ENCODE measurements at regions not wholly inside any gene's neighbourhood (a gene's known extent, or its start where the extent isn't known, plus 50 kb on each side); places are given as distances from the start of the nearest gene placed in this dataset.

GRCh38 chr10:117670116-117670904, 127.8 kb downstream of the EMX2 start:
- no peak for DNase-seq (ENCODE audit: low read depth in 2 of 2)

DNA sequence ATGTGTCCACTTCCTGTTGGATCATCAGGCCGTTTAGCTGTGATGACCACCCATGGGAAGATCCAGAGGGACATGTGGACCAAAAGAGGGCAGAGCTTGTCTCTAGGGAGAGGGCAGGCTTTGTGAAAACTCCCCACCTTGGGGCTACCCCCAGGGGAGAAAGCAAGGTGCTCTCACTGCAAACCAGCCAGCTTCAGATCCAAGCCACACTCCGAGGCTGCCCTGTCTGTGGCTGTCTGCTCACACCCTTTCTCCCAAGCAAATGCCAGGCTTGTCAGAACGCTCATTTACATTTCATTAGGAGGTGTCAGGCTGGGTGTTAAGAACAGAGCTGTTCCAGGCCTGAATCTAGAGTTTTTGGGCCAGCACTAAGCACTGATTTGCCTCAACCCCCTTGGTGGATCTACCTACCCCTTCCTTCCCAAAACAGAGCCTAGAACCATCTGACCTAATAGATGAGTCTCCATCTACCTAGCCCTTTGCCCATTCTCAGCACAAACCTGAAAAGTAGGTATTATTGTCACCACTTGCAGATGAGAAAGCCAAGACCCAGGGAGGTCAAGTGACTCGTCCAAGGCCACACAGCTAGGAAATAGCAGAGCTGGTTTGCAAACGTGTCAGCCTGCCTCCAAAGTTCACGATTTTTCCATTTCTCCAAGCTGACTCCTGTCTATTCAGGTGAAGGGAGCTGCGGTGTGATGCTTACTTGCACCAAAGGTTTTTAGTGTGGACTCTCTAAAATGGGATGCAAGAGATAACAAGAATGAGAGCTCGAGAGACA, 130.9 kb downstream of the EMX2 start:
- DNase-seq (ENCODE audit: low read depth in 2 of 2), result no peak

DNA sequence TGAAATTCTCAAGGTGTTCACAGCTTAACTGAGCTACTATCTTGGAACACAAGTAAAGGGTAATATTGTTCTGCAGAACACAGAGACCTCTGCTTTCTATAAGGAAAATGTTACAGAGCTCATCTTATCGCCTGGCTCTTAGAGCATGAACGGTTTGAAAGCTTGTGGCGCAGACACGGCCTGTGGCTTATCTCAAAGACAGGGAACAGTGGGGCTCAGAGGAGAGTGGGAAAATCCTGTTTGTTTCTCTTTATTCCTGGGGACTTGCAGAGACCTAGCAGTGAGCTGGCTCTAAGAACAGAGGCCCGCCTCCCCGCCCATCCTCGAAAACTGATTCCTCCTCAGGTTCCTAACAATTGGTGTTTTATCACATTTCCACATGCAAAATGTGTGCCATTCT, 131.7 kb downstream of the EMX2 start:
- no peak for DNase-seq (ENCODE audit: low read depth in 2 of 2)

- DNase-seq (ENCODE audit: low read depth in 2 of 2), result no peak
These were observed 132.1 kb downstream of the EMX2 start for GRCh38 chr10:117674646-117675045.

GRCh38 chr10:117675514-117676055, 133.0 kb downstream of the EMX2 start:
- DNase-seq (ENCODE audit: low read depth in 2 of 2), result no peak

GRCh38 chr10:117677239-117677638, 134.7 kb downstream of the EMX2 start:
- DNase-seq (ENCODE audit: low read depth in 2 of 2), result no peak

DNA sequence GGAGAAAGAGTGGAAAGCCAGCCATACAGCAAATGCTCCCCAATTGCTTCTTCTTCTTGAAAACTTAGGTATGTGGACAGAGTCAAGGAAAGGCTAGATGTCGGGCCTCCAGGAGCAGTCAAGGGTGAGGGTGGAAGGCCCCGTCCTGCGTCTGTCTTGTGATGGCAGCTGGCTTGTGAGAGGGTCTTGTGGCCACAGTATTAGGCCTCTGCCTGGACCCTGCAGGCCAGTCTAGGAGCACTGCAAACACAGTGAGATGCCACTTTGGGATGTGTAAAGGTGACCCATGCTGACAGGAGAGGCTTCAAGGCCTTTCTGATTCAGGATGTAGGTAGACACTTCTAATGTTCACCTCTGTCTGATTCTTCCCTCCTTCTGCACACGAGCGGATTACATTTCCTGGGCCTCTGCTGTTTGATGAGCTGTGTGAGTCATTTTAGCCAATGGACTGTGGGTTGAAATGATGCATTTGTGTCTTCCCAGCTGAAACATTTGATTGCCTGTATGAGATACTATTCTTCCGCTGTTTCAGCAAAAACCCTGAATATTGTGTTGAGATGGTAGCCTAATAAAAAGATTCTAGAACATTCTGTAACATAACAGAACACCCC, 135.4 kb downstream of the EMX2 start:
- no peak for DNase-seq (ENCODE audit: low read depth in 2 of 2)

DNA sequence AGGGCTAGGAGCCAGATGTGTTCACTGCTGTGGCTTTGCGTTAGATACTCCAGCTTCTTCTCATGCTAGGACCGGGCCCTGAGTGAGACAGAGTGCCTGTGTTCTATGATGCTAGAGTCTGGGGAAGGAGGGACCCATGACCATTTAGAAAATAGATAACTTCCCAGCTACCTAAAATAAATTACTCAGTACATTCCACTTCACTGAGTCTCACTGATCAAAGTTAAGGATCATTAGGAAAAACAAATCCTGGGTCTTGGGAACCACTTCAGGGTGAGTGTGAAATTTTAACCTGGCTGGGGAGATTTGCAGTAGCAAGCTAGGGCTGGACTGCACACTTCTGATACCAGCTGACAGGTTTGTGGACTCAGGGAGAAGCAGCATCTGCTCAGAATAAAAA, 138.1 kb downstream of the EMX2 start:
- no peak for DNase-seq (ENCODE audit: low read depth in 2 of 2)

DNA sequence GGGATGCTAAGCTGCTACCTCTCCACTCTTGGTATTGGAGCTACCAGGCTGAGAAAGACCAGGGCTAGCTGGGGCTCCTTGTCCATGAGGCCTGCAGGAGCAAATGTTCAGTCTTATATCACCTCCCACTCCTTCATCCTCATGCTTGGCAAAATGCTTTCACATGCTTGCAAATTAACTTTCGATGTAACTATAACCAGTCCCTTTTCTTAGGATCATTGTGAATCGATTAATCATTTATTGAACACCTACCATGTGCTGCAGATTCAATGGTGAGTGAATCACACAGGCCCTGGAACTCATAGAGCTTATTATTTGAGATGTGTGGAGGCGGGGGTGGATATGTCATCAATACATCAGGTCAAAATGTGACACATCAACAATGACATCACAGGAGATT, 138.6 kb downstream of the EMX2 start:
- DNase-seq (ENCODE audit: low read depth in 2 of 2), result no peak

DNA sequence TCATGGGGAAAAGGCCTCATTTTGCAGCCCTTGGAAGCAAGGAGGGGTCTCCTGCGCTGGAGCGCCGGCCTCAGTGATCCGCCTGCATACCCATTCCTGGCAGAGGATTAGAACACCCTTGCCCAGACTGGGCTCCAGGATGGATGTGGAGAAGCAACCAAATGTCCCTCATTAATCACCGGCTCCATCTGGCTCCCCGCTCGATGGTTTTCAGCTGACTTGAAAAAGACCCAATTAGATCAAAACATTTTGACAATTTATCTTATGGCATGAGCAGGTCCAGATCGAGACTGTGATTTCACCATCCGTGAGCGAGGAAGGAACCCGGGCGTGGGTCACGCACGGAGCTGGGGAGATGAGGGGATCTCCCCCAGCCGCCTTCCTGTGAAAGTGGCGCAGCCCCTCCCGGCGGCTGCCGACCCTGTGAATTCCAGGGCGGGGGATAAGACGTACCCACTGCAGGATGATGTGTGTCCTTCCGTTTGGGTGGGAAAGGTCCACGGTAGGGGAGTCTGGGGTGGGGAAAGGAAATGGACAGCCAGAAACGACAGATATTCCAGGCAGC, 141.6 kb downstream of the EMX2 start:
- no peak for DNase-seq (ENCODE audit: low read depth in 2 of 2)

DNA sequence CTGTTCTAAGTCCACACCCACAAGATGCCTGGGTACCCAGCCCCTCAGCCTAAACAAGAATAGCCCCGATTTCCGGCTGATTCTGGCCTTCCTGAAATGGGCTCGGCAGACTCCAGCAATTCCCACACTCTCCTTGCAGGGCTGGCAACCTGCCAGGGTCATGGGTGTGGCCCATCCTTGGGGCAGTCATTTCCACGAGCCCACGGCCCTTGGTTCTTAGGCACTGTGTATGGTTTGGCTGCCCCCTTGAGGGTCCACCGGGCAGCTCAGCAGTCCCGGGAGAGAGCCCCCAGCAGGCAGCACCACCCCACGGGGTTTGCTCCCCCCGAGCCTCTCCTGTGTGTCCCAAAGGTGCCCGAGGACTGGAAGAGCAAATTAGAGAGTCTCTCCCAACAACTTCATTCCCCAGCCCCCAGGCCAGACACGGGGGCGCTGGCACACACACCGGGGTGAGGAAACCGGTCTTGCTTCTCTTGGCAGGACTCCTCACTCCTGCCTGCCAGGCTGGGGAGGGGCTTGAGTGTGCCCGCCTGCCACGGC, 142.2 kb downstream of the EMX2 start:
- no peak for DNase-seq (ENCODE audit: low read depth in 2 of 2)

GRCh38 chr10:117685431-117685830, 142.9 kb downstream of the EMX2 start:
- no peak for DNase-seq (ENCODE audit: low read depth in 2 of 2)

DNA sequence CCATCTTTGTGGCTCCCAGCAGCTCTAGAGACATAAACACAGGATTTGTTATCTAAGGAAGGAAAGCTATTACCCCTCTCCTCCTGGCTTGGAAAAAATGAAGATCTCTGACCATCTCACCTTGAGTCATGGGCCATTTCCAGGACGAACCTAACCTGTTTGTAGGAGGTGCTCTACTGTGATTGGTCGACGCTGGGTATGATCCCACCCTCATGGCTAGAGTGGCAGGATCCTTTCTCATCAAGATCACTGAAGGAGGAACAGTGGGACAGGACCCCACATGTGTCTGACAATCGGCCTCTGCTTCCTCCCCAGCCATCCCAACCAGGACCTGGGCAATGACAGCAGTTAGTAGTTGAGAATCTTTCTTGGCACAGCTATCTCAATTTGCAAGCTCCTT, 144.1 kb downstream of the EMX2 start:
- no peak for DNase-seq (ENCODE audit: low read depth in 2 of 2)

GRCh38 chr10:117688358-117688757, 145.8 kb downstream of the EMX2 start:
- no peak for DNase-seq (ENCODE audit: low read depth in 2 of 2)

DNA sequence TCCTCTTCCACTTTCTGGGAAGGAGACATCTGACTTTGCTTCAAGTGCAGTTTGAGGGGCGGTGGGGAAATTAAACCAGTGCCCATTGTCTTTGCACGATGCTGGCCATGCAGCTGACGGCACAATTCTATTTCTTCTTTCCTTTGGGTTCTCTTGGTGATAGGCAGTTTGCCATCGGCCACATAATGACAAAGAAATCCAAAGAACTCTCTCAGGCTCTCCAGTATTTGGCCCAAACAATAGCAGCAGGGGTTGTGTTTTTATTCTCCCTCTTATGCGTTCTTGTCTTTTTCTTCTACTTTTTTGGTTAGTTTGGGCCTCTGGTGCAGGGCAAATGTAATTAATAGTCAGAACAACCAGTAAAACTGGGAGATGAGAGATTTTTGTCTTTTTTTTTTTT, 147.0 kb downstream of the EMX2 start:
- no peak for DNase-seq (ENCODE audit: low read depth in 2 of 2)

DNA sequence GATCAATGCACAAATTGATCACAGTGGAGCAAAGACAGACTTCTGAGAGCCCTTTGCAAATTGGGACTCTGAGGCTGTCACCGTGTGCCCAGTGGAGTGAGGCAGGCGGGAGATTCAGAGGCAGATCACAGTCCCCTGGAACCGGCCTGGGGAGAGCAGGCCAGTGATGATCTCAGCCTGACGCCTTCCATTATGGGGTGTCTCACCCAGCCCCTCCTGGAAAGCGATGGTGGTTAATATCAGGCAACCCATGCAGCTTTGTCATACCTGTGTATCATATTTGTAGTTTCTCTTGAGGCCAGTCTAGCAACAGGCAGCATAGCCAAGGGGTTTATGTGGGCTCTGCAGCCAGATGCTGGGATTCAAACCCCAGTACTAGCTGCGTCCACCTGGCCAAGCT, 147.8 kb downstream of the EMX2 start:
- DNase-seq (ENCODE audit: low read depth in 2 of 2), result no peak

DNA sequence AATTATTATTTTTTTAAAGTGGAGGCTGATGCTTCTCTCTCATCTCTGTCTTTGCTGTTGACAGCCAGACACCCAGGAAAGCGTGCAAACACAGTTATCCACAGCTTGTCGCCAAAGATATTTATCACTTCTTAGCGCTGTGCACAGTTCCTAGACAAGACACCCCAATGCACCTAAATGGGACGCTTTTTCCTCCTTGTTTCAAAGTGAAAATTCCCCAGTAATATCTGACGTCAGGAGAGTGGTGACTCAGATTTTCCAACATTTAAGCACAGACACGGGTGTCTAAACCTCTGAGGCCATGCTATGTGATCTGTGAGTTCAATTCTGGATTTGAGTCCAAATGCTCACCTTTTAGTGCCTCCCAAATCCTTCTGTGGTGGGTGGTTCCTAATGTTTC, 151.6 kb downstream of the EMX2 start:
- DNase-seq (ENCODE audit: low read depth in 2 of 2), result no peak

DNA sequence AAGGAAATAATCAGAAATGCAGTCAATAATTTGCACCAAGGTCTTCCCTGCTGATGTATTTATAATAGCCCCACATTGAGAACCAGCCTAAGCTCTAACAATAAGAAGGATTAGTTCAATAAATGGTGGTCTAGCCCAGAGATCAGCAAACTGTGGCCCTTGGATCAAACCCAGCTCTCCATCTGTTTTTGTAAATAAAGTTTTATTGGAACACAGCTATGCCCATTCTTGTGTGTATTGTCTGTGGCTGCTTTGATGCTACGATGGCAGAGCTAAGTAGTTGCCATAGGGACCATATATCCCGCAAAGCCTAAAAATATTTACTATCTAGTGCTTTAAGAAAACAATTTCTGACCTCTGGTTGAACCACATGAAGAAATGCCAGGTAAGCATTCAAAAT, 154.9 kb downstream of the EMX2 start:
- no peak for DNase-seq (ENCODE audit: low read depth in 2 of 2)

DNA sequence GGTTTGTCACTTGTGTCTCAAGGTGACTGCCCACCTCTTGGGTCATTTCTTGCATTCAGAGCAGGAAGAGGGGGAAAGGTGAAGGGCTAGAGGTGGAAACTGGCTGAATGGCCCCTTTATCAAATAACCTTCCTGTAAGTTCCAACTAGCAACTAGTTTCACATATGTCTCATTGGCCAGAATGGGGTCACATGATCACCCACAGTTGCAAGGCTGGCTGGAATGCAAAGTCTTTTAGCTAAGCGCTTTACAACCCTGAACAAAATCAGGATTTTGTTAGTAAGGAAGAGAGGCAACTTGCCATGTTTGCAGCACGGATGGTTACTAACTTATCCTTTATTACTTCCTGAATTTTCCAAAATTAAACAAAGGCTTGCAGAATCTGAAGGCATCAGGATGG, 156.3 kb downstream of the EMX2 start:
- no peak for DNase-seq (ENCODE audit: low read depth in 2 of 2)

DNA sequence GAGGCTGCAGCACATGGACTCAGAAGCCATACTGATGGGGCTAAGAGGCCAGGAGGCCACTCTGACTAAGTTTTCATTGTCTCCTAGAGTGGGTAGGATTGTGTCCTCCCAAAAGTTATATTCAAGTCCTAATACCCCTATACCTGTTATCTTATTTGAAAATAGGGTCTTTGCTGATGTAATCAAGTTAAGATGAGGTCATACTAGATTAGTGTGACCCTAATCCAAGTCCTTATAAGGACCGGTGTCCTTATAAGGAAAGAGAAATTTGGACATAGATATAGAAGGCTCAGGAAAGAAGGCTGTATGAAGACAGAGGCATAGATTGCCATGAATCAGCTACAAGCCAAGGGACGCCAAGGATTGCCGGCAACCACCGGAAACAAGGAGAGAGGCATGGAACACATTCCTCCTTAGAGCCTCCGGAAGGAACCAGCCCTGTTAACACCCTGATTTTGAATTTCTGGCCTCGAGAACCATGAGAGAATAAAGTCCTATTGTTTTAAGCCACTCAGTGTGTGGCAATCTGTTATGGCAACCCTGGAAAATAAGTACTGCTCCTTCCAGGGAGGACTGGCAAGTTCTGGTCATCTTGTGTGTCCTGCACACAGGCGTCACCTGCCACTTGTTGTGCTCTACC, 157.0 kb downstream of the EMX2 start:
- no peak for DNase-seq (ENCODE audit: low read depth in 2 of 2)

- DNase-seq (ENCODE audit: low read depth in 2 of 2), result no peak
These were observed 167.7 kb downstream of the EMX2 start for GRCh38 chr10:117710181-117710798.

Measured in dermis microvascular lymphatic vessel endothelial cell (primary cell).